HL-60 (cell line): ENCODE measurements at regions not wholly inside any gene's neighbourhood (a gene's known extent, or its start where the extent isn't known, plus 50 kb on each side); places are given as distances from the start of the nearest gene placed in this dataset.

ENCODE experiments used
- GABPA ChIP-seq: IDR thresholded peaks from 2 replicates; pipeline ENCODE4 v1.6.1; 2012; ENCODE audit warnings: low read depth
- POLR2AphosphoS5 ChIP-seq: IDR thresholded peaks from 2 replicates; pipeline ENCODE4 v1.6.1; 2012; ENCODE audit warnings: low read depth
- SPI1 ChIP-seq: IDR thresholded peaks from 2 replicates; pipeline ENCODE4 v1.6.1; 2012; ENCODE audit warnings: low read depth, mild to moderate bottlenecking, borderline replicate concordance
- TF ChIP-seq, protein P1 (sequence below): IDR thresholded peaks from one replicate; pipeline ENCODE4 v1.5.1; 2011; ENCODE audit warnings: low read length, control low read depth, inconsistent platforms; ENCODE audit not compliant: insufficient read depth
- TF ChIP-seq, protein P2 (sequence below): IDR thresholded peaks from 2 replicates; pipeline ENCODE4 v1.6.1; 2012; ENCODE audit warnings: low read depth; ENCODE audit not compliant: insufficient replicate concordance

DNA sequence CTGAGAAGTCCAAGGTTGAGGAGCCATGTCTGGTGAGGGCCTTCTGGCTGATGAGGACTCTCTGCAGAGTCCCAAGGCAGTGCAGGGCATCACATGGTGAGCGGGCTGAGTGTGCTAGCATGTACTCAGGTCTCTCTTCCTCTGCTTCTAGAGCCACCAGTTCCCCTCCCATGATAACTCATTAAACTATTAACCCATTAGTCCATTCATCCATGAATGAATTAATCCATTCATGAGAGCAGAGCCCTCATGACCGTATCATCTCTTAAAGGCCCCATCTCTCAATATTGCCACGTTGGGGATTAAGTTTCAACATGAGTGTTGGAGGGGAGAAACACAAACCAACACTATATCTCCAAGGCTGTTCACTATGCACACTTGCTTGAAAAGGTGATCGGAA lies 83.7 kb downstream of the TMEM30B start:
- TF ChIP-seq, protein P1, sequence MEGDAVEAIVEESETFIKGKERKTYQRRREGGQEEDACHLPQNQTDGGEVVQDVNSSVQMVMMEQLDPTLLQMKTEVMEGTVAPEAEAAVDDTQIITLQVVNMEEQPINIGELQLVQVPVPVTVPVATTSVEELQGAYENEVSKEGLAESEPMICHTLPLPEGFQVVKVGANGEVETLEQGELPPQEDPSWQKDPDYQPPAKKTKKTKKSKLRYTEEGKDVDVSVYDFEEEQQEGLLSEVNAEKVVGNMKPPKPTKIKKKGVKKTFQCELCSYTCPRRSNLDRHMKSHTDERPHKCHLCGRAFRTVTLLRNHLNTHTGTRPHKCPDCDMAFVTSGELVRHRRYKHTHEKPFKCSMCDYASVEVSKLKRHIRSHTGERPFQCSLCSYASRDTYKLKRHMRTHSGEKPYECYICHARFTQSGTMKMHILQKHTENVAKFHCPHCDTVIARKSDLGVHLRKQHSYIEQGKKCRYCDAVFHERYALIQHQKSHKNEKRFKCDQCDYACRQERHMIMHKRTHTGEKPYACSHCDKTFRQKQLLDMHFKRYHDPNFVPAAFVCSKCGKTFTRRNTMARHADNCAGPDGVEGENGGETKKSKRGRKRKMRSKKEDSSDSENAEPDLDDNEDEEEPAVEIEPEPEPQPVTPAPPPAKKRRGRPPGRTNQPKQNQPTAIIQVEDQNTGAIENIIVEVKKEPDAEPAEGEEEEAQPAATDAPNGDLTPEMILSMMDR = no peak
- TF ChIP-seq POLR2AphosphoS5 (no peak), SPI1 (no peak), GABPA (no peak)
- TF ChIP-seq, protein P2, sequence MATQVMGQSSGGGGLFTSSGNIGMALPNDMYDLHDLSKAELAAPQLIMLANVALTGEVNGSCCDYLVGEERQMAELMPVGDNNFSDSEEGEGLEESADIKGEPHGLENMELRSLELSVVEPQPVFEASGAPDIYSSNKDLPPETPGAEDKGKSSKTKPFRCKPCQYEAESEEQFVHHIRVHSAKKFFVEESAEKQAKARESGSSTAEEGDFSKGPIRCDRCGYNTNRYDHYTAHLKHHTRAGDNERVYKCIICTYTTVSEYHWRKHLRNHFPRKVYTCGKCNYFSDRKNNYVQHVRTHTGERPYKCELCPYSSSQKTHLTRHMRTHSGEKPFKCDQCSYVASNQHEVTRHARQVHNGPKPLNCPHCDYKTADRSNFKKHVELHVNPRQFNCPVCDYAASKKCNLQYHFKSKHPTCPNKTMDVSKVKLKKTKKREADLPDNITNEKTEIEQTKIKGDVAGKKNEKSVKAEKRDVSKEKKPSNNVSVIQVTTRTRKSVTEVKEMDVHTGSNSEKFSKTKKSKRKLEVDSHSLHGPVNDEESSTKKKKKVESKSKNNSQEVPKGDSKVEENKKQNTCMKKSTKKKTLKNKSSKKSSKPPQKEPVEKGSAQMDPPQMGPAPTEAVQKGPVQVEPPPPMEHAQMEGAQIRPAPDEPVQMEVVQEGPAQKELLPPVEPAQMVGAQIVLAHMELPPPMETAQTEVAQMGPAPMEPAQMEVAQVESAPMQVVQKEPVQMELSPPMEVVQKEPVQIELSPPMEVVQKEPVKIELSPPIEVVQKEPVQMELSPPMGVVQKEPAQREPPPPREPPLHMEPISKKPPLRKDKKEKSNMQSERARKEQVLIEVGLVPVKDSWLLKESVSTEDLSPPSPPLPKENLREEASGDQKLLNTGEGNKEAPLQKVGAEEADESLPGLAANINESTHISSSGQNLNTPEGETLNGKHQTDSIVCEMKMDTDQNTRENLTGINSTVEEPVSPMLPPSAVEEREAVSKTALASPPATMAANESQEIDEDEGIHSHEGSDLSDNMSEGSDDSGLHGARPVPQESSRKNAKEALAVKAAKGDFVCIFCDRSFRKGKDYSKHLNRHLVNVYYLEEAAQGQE = no peak
